Activated T-cell treated with anti-CD3 and anti-CD28 coated beads, Interleukin-2, amount 50 U/mL, for 4 hours (primary cell): ENCODE measurements at regions not wholly inside any gene's neighbourhood (a gene's known extent, or its start where the extent isn't known, plus 50 kb on each side); places are given as distances from the start of the nearest gene placed in this dataset.

Experiments used
- ATAC-seq, 2 donors: fragments of 200-7000 bp; cut with Tn5 transposase; one replicate each; pipeline ENCODE4 v1.10.0; 2021
- DNase-seq: peaks from one replicate; pipeline ENCODE4 v3.0.0-alpha.2; 2020
- H3K27me3 Mint-ChIP-seq: one replicate; pipeline ENCODE4 v1.8.0; 2021; ENCODE audit warnings: low read depth, mixed read lengths
- H3K36me3 Mint-ChIP-seq: one replicate; pipeline ENCODE4 v1.8.0; 2022; ENCODE audit warnings: mixed read lengths; ENCODE audit not compliant: insufficient read depth
- H3K4me1 Mint-ChIP-seq: one replicate; pipeline ENCODE4 v1.8.0; 2021; ENCODE audit warnings: low read depth, mixed read lengths
- H3K4me3 Mint-ChIP-seq: one replicate; pipeline ENCODE4 v1.8.0; 2021; ENCODE audit warnings: mild to moderate bottlenecking, moderate library complexity, mixed read lengths
- H3K9me3 Mint-ChIP-seq: one replicate; pipeline ENCODE4 v1.8.0; 2021; ENCODE audit warnings: mixed read lengths

- Mint-ChIP-seq H3K4me3 (no peak overlapping the region), H3K9me3 (no peaks in the 10 kb centered on the region), H3K27me3 (peaks cover 45% of the 10 kb centered on the region), H3K4me1 (no peaks in the 10 kb centered on the region), H3K36me3 (no peaks in the 10 kb centered on the region)
- DNase-seq, result no peak
- no peak for ATAC-seq
Observed at GRCh38 chr1:20432341-20432740, 53.7 kb downstream of the CAMK2N1 start.

DNA sequence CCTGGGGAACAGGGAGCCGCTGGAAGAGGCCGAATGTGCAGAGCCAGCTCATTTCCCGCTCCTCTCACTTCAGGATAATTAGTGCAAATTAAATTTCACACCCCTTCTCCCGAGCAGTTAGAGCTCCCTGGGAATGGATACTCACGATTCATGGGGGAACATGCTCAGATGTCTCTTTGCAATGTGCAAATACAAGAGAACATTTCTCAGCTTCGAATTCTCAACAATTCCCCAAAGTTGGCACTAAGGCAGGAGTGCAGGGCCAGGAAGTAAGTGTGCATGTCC, 54.9 kb downstream of the CAMK2N1 start:
- Mint-ChIP-seq H3K27me3 (peaks cover 48% of the 10 kb centered on the region), H3K9me3 (no peaks in the 10 kb centered on the region)

GRCh38 chr1:20430355-20431175, 55.4 kb downstream of the CAMK2N1 start:
- Mint-ChIP-seq H3K36me3 (no peaks in the 10 kb centered on the region), H3K4me1 (peaks cover 6% of the 10 kb centered on the region), H3K9me3 (no peaks in the 10 kb centered on the region), H3K27me3 (peaks cover 46% of the 10 kb centered on the region), H3K4me3 (no peak overlapping the region)
- peak; percentile 21 for DNase-seq
- ATAC-seq, result peak; percentile 38 to 40

More for the DNA sequence above, 54.9 kb downstream of the CAMK2N1 start:
- Mint-ChIP-seq H3K36me3 (no peaks in the 10 kb centered on the region), H3K4me1 (peaks cover 6% of the 10 kb centered on the region), H3K4me3 (no peak overlapping the region)
- ATAC-seq, result no peak
- DNase-seq, result no peak

DNA sequence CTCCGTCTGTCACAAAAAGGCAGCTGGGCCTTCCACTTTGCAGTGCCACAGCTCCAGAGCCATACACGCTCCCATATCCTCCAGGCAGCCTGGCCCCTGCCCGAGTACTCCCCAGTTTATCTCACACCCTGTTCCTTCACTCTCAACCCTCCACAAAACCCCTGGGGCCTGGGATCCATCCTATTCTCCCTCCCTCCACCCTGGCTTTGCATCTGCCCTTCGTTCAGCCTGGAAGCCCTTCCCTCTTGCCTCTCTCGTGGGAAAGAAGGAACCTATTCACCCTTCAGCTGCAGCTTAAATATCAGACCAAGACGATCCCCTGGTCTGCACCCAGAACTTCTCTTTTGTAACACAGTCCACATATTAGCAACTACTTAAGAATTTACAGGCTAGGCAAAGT, 56.7 kb downstream of the CAMK2N1 start:
- H3K4me3 Mint-ChIP-seq, result no peak overlapping the region
- no peak for DNase-seq
- H3K36me3 Mint-ChIP-seq, result no peaks in the 10 kb centered on the region
- H3K27me3 Mint-ChIP-seq, result peaks cover 37% of the 10 kb centered on the region
- peaks cover 6% of the 10 kb centered on the region for H3K9me3 Mint-ChIP-seq
- H3K4me1 Mint-ChIP-seq, result peaks cover 6% of the 10 kb centered on the region
- ATAC-seq, result no peak

DNA sequence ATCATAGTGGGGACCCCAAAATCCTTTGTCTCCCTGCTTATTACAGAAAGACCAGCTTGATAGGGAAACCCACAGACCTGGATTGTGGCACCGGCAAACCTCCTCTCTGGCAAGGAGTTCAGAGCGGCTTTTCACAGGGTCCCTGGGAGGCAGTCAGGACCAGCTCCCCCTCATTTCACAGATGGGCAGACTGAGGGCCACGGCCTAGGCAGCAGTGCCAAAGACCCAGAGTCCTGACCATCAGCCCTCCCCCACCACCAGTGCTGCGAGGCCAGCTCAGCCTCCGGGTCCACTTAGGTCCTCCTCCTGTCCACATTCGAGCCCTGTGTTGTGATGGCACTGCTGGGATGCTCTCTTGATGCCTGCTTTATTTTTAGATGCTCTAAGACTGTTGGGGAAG, 57.2 kb downstream of the CAMK2N1 start:
- ATAC-seq, result no peak
- H3K4me3 Mint-ChIP-seq, result no peak overlapping the region
- H3K36me3 Mint-ChIP-seq, result no peaks in the 10 kb centered on the region
- no peak for DNase-seq
- peaks cover 6% of the 10 kb centered on the region for H3K9me3 Mint-ChIP-seq
- peaks cover 6% of the 10 kb centered on the region for H3K4me1 Mint-ChIP-seq
- H3K27me3 Mint-ChIP-seq, result peaks cover 37% of the 10 kb centered on the region

DNA sequence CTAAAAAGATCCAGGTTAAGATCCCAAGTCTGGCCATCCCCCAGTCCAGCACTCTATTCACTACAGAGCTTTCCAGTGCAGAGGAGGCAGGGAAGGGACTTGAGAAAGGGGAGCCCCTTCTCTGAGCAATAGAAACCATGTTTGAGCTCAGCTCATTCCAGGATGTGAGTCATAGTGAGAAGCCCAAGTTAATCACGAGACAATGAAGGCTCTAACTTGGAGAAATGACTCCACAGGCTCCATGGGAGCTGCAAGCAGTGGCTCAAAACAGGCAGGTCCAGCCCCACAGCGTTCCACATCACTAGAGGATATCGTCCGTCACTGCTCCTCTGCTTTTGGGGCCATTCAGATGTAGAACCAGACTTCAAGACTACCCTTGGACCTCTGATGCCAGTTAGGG, 59.1 kb downstream of the CAMK2N1 start:
- Mint-ChIP-seq H3K27me3 (peaks cover 23% of the 10 kb centered on the region), H3K9me3 (peaks cover 19% of the 10 kb centered on the region), H3K4me3 (no peak overlapping the region), H3K4me1 (peaks cover 6% of the 10 kb centered on the region), H3K36me3 (no peaks in the 10 kb centered on the region)
- peak; percentile 73 to 76 for ATAC-seq
- DNase-seq, result no peak

GRCh38 chr1:20426371-20426770, 59.6 kb downstream of the CAMK2N1 start:
- Mint-ChIP-seq H3K27me3 (peaks cover 20% of the 10 kb centered on the region), H3K4me1 (peaks cover 6% of the 10 kb centered on the region), H3K9me3 (peaks cover 23% of the 10 kb centered on the region), H3K4me3 (no peak overlapping the region), H3K36me3 (no peaks in the 10 kb centered on the region)
- peak in 1 of 2 donors; percentile 15 for ATAC-seq
- no peak for DNase-seq

- Mint-ChIP-seq H3K9me3 (peaks cover 23% of the 10 kb centered on the region), H3K27me3 (peaks cover 16% of the 10 kb centered on the region), H3K36me3 (no peaks in the 10 kb centered on the region), H3K4me3 (no peak overlapping the region), H3K4me1 (peaks cover 6% of the 10 kb centered on the region)
- DNase-seq (no peak), ATAC-seq (no peak)
Observed at GRCh38 chr1:20425622-20426021, 60.4 kb downstream of the CAMK2N1 start.

- no peak for ATAC-seq
- Mint-ChIP-seq H3K36me3 (no peaks in the 10 kb centered on the region), H3K4me3 (no peak overlapping the region), H3K27me3 (peaks cover 29% of the 10 kb centered on the region), H3K4me1 (peaks cover 6% of the 10 kb centered on the region), H3K9me3 (peaks cover 23% of the 10 kb centered on the region)
- DNase-seq, result no peak
Observed at GRCh38 chr1:20423169-20423795, 62.7 kb downstream of the CAMK2N1 start.

DNA sequence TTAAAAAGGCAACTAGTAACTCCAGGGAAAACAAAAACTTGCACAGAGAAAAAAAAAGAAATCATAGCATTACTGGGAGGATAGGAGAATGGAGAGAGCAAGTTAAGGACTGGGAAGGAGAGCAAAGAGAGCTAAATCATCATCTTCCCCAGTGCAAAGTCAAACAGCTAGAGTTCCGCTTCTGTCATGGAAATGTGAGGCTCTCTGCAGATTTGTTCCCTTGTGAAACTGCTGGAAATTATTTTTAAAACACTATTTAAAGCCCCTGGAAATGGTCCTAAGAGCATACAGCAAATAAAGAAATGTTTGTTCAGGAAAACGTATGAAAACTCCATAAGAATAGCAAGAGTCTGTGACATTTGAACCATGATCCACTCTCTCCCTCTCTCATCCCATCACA, 64.6 kb downstream of the CAMK2N1 start:
- no peak overlapping the region for H3K4me3 Mint-ChIP-seq
- H3K9me3 Mint-ChIP-seq, result peaks cover 23% of the 10 kb centered on the region
- no peaks in the 10 kb centered on the region for H3K4me1 Mint-ChIP-seq
- DNase-seq, result no peak
- no peak for ATAC-seq
- H3K27me3 Mint-ChIP-seq, result peaks cover 25% of the 10 kb centered on the region
- H3K36me3 Mint-ChIP-seq, result no peaks in the 10 kb centered on the region

DNA sequence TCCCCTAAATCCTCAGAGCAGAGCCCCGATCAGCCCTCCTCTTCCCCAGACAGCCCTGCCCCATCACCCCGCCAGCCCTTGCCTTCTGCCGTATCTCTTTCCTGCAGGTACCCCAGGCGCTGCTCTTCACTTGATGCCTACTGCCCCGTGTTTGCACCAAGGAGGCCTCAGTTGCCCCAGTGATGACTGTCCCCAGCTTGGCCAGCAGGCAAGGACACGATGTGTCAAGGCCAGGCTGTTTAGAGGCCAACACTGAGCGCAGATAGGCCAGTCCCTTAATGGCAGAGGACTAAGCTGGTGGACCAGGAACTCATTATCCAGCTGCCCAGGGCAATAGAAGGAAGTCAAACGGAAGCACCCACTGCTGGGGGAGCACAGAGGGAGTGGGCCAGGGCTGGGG, 68.4 kb downstream of the CAMK2N1 start:
- Mint-ChIP-seq H3K27me3 (peaks cover 25% of the 10 kb centered on the region), H3K4me1 (no peaks in the 10 kb centered on the region), H3K36me3 (no peaks in the 10 kb centered on the region), H3K4me3 (no peak overlapping the region), H3K9me3 (peaks cover 8% of the 10 kb centered on the region)
- no peak for ATAC-seq
- DNase-seq, result no peak

- DNase-seq, result no peak
- no peak for ATAC-seq
- no peaks in the 10 kb centered on the region for H3K4me1 Mint-ChIP-seq
- H3K4me3 Mint-ChIP-seq, result no peak overlapping the region
- H3K9me3 Mint-ChIP-seq, result peaks cover 3% of the 10 kb centered on the region
- H3K27me3 Mint-ChIP-seq, result peaks cover 28% of the 10 kb centered on the region
- no peaks in the 10 kb centered on the region for H3K36me3 Mint-ChIP-seq
Observed at GRCh38 chr1:20416706-20417105, 69.3 kb downstream of the CAMK2N1 start.

- peaks cover 12% of the 10 kb centered on the region for H3K27me3 Mint-ChIP-seq
- ATAC-seq (no peak), DNase-seq (no peak)
- no peak overlapping the region for H3K4me3 Mint-ChIP-seq
- H3K36me3 Mint-ChIP-seq, result no peaks in the 10 kb centered on the region
- H3K4me1 Mint-ChIP-seq, result no peaks in the 10 kb centered on the region
- H3K9me3 Mint-ChIP-seq, result no peaks in the 10 kb centered on the region
Observed at GRCh38 chr1:20413776-20414140, 72.3 kb downstream of the CAMK2N1 start.

DNA sequence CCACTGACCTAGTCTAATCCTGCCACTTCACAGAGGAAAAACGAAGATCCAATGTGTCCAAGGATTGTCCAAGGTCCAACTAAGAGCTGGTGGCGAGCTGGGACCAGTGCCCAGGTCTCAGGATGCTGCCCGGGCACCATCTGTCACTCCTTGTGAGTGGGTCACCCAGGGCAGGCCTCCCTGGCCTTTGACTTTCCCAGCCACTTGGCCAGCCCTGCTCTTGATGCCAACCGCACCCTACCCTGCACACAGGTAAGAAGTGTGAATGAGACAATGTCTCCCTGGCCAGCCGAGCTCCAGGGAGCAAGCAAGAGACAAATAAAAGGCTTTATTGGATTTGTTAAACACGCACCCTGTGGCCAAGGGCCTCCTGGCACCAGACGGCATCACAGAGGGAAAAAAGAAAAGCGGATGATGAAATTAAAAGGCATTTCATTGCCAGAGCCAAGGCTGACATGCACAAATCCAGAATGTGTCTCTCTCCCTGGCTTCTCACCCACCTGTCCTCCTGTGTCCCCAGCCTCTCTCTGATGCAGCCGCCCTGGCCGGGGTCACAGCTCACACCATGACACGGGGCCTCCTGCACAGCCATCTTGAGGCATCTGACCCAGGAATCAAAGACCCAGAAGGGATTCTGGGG, 72.8 kb downstream of the CAMK2N1 start:
- Mint-ChIP-seq H3K36me3 (no peaks in the 10 kb centered on the region), H3K4me3 (no peak overlapping the region), H3K9me3 (no peaks in the 10 kb centered on the region)

More for the DNA sequence above, 72.8 kb downstream of the CAMK2N1 start:
- Mint-ChIP-seq H3K27me3 (peaks cover 10% of the 10 kb centered on the region), H3K4me1 (no peaks in the 10 kb centered on the region)
- ATAC-seq (no peak), DNase-seq (no peak)
